HepG2 (cell line): ENCODE measurements at regions not wholly inside any gene's neighbourhood (a gene's known extent, or its start where the extent isn't known, plus 50 kb on each side); places are given as distances from the start of the nearest gene placed in this dataset.
A peak's percentile ranks its signal among the peaks of the same experiment; 100 is the strongest.

Source experiments
- ARID2 ChIP-seq: sonication (generic); formaldehyde crosslinking; IDR thresholded peaks from 2 replicates; pipeline ENCODE4 v1.8.1; 2022; ENCODE audit warnings: mild to moderate bottlenecking, missing genetic modification reagents, borderline replicate concordance
- BRCA1 ChIP-seq: sonication (generic); formaldehyde crosslinking; IDR thresholded peaks from 2 replicates; pipeline ENCODE4 v1.4.0; 2020; ENCODE audit warnings: missing genetic modification reagents
- CCAR2 ChIP-seq: fragments of 200-400 bp; formaldehyde crosslinking; optimal IDR thresholded peaks from 2 replicates; pipeline ENCODE3; 2018; ENCODE audit warnings: low read depth, mild to moderate bottlenecking, low read length, moderate library complexity
- KAT7 ChIP-seq: IDR thresholded peaks from 2 replicates; pipeline ENCODE4 v1.6.1; 2018; ENCODE audit warnings: borderline replicate concordance, missing compliant biosample characterization
- MAZ ChIP-seq, 2 experiments: sonication (generic) in 1 of 2; formaldehyde crosslinking in 1 of 2; IDR thresholded peaks; 2 replicates each; pipeline versions ENCODE4 v1.5.0 to v1.6.1; 2012 to 2020; ENCODE audit warnings: low read depth in 2 of 2, mild to moderate bottlenecking in 2 of 2, borderline replicate concordance in 1 of 2, improper control_type of control experiment in 1 of 2, low read length in 1 of 2, missing genetic modification reagents in 1 of 2, moderate library complexity in 1 of 2
- NPAS2 ChIP-seq: sonication (generic); formaldehyde crosslinking; IDR thresholded peaks from 2 replicates; pipeline ENCODE4 v1.8.0; 2022; ENCODE audit warnings: mild to moderate bottlenecking, missing genetic modification reagents, borderline replicate concordance
- PHF8 ChIP-seq: sonication (generic); formaldehyde crosslinking; IDR thresholded peaks from 2 replicates; pipeline ENCODE4 v1.5.0; 2020; ENCODE audit warnings: missing genetic modification reagents
- PITX1 ChIP-seq: sonication (generic); formaldehyde crosslinking; IDR thresholded peaks from 2 replicates; pipeline ENCODE4 v1.5.1; 2020; ENCODE audit warnings: mild to moderate bottlenecking, missing genetic modification reagents
- SIN3A ChIP-seq: IDR thresholded peaks from 2 replicates; pipeline ENCODE4 v1.6.1; 2011; ENCODE audit warnings: low read depth, mild to moderate bottlenecking, control low read depth, low read length, borderline replicate concordance
- SMAD1 ChIP-seq: sonication (generic); formaldehyde crosslinking; IDR thresholded peaks from 2 replicates; pipeline ENCODE4 v1.4.0; 2020; ENCODE audit warnings: missing genetic modification reagents, low read depth, mild to moderate bottlenecking, borderline replicate concordance
- SP140L ChIP-seq: sonication (generic); formaldehyde crosslinking; IDR thresholded peaks from 2 replicates; pipeline ENCODE4 v1.4.0; 2020; ENCODE audit warnings: missing genetic modification reagents, borderline replicate concordance
- STAT5B ChIP-seq: sonication (generic); formaldehyde crosslinking; IDR thresholded peaks from 2 replicates; pipeline ENCODE4 v1.4.0; 2020; ENCODE audit warnings: missing genetic modification reagents
- TBL1XR1 ChIP-seq: fragments of 150-350 bp; IDR thresholded peaks from 2 replicates; pipeline ENCODE4 v1.6.1; 2014; ENCODE audit warnings: borderline replicate concordance, low read length; ENCODE audit not compliant: partially characterized antibody
- ZBTB7B ChIP-seq: sonication (generic); formaldehyde crosslinking; IDR thresholded peaks from 2 replicates; pipeline ENCODE4 v1.4.0; 2020; ENCODE audit warnings: missing genetic modification reagents
- ZNF292 ChIP-seq: sonication (generic); formaldehyde crosslinking; IDR thresholded peaks from 2 replicates; pipeline ENCODE4 v1.8.1; 2022; ENCODE audit warnings: mild to moderate bottlenecking, low read depth, missing genetic modification reagents, borderline replicate concordance
- ZNF317 ChIP-seq: sonication (generic); formaldehyde crosslinking; IDR thresholded peaks from 2 replicates; pipeline ENCODE4 v1.5.0; 2020; ENCODE audit warnings: mild to moderate bottlenecking, missing genetic modification reagents
- ZNF446 ChIP-seq: sonication (generic); formaldehyde crosslinking; IDR thresholded peaks from 2 replicates; pipeline ENCODE4 v1.5.0; 2020; ENCODE audit warnings: mild to moderate bottlenecking, missing genetic modification reagents
- ZNF724P ChIP-seq: sonication (generic); formaldehyde crosslinking; IDR thresholded peaks from 2 replicates; pipeline ENCODE4 v1.8.0; 2022; ENCODE audit warnings: missing genetic modification reagents, borderline replicate concordance
- ZNF749 ChIP-seq: sonication (generic); formaldehyde crosslinking; IDR thresholded peaks from 2 replicates; pipeline ENCODE4 v1.8.0; 2022; ENCODE audit warnings: mild to moderate bottlenecking, missing genetic modification reagents, moderate library complexity, borderline replicate concordance
- ZSCAN30 ChIP-seq: sonication (generic); formaldehyde crosslinking; IDR thresholded peaks from 2 replicates; pipeline ENCODE4 v1.5.0; 2020; ENCODE audit warnings: mild to moderate bottlenecking, missing genetic modification reagents
- TF ChIP-seq, protein P1 (sequence below): sonication (generic); formaldehyde crosslinking; IDR thresholded peaks from 2 replicates; pipeline ENCODE4 v1.5.1; 2020; ENCODE audit warnings: missing genetic modification reagents, mild to moderate bottlenecking, borderline replicate concordance
- TF ChIP-seq, protein P2 (sequence below): fragments of 450-650 bp; IDR thresholded peaks from 2 replicates; pipeline ENCODE4 v1.6.1; 2017; ENCODE audit warnings: mild to moderate bottlenecking
- TF ChIP-seq, protein P3 (sequence below): sonication (generic); formaldehyde crosslinking; conservative IDR thresholded peaks from 2 replicates; pipeline ENCODE4 v1.4.0; 2020; ENCODE audit warnings: mild to moderate bottlenecking, missing genetic modification reagents, moderate library complexity

DNA sequence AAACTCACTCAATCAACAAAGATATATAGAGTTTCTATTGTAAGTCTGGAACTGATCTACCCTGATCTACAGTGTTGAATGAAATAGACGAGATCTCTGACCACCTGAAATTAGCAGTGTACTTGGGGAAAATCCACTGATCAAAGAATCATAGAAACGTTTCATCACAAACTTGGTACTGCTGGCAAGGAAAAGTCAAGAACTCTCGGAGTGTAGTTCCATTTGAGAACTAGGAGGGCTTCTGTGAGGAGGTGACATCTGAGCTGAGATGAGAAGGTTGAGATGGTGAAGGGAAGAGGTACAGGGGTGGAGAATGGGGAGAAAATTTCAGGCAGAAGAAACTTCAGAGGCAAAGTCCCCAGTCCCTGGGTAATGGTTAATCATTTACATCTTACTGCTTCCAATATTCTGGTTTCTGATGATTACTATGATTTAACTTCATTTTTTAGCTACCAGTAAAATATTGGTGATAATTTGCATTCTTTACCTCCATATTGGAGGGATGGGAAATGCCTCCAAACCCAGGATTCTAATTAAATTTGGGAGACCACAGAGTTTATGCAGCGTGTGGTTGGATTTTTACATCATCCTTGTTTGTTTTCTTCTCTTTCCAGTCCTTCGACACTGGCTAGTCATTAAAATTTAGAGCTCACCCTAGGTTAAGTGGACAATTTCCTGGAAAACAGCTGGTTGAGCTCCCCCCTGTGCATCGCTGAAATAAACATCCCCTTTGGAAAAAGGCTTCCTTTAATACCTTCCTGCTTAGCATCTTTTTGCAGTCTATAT, 191.9 kb downstream of the BCAS1 start (continued):
- TF ChIP-seq, protein P1, sequence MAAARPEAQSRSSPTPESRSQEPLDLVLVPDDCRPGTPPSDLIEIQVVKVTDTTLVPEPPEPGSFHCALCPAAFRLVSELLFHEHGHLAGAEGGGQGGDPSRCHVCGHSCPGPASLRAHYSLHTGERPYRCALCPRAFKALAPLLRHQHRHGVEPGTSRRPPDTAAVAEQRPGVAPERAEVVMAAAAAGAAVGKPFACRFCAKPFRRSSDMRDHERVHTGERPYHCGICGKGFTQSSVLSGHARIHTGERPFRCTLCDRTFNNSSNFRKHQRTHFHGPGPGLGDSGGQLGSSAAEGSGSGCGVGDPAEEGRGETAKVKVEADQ (CRISPR knock-in tag): no peak
- TF ChIP-seq SMAD1 (CRISPR knock-in tag): no peak
- TF ChIP-seq ARID2 (CRISPR knock-in tag): 0 out of 2 replicates have a peak, but pooled peaks have one; percentile 14
- no peak for TF ChIP-seq BRCA1 (CRISPR knock-in tag)
- no peak for TF ChIP-seq ZBTB7B
- no peak for TF ChIP-seq ZSCAN30
- TF ChIP-seq STAT5B (CRISPR knock-in tag): no peak
- no peak for TF ChIP-seq ZNF446 (CRISPR knock-in tag)
- TF ChIP-seq, protein P2, sequence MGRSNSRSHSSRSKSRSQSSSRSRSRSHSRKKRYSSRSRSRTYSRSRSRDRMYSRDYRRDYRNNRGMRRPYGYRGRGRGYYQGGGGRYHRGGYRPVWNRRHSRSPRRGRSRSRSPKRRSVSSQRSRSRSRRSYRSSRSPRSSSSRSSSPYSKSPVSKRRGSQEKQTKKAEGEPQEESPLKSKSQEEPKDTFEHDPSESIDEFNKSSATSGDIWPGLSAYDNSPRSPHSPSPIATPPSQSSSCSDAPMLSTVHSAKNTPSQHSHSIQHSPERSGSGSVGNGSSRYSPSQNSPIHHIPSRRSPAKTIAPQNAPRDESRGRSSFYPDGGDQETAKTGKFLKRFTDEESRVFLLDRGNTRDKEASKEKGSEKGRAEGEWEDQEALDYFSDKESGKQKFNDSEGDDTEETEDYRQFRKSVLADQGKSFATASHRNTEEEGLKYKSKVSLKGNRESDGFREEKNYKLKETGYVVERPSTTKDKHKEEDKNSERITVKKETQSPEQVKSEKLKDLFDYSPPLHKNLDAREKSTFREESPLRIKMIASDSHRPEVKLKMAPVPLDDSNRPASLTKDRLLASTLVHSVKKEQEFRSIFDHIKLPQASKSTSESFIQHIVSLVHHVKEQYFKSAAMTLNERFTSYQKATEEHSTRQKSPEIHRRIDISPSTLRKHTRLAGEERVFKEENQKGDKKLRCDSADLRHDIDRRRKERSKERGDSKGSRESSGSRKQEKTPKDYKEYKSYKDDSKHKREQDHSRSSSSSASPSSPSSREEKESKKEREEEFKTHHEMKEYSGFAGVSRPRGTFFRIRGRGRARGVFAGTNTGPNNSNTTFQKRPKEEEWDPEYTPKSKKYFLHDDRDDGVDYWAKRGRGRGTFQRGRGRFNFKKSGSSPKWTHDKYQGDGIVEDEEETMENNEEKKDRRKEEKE: no peak
- TF ChIP-seq ZNF317 (CRISPR knock-in tag): no peak
- no peak for TF ChIP-seq PHF8 (CRISPR knock-in tag)
- no peak for TF ChIP-seq ZNF292 (CRISPR knock-in tag)
- no peak for TF ChIP-seq CCAR2
- no peak for TF ChIP-seq ZNF724P (CRISPR knock-in tag)
- peak; percentile 43; the same call in 1 of the 2 replicates for TF ChIP-seq KAT7
- TF ChIP-seq, protein P3, sequence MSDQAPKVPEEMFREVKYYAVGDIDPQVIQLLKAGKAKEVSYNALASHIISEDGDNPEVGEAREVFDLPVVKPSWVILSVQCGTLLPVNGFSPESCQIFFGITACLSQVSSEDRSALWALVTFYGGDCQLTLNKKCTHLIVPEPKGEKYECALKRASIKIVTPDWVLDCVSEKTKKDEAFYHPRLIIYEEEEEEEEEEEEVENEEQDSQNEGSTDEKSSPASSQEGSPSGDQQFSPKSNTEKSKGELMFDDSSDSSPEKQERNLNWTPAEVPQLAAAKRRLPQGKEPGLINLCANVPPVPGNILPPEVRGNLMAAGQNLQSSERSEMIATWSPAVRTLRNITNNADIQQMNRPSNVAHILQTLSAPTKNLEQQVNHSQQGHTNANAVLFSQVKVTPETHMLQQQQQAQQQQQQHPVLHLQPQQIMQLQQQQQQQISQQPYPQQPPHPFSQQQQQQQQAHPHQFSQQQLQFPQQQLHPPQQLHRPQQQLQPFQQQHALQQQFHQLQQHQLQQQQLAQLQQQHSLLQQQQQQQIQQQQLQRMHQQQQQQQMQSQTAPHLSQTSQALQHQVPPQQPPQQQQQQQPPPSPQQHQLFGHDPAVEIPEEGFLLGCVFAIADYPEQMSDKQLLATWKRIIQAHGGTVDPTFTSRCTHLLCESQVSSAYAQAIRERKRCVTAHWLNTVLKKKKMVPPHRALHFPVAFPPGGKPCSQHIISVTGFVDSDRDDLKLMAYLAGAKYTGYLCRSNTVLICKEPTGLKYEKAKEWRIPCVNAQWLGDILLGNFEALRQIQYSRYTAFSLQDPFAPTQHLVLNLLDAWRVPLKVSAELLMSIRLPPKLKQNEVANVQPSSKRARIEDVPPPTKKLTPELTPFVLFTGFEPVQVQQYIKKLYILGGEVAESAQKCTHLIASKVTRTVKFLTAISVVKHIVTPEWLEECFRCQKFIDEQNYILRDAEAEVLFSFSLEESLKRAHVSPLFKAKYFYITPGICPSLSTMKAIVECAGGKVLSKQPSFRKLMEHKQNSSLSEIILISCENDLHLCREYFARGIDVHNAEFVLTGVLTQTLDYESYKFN (CRISPR knock-in tag): peak; percentile 64
- no peak for TF ChIP-seq SP140L
- TF ChIP-seq NPAS2 (CRISPR knock-in tag): no peak
- no peak for TF ChIP-seq ZNF749 (CRISPR knock-in tag)
- no peak for TF ChIP-seq MAZ (IDR thresholded peaks at IDR 0.05; ENCODE audit: borderline replicate concordance, low read depth, low read length)
- no peak for TF ChIP-seq MAZ (CRISPR knock-in tag; IDR thresholded peaks at IDR 0.05; ENCODE audit: low read depth)
- peak; percentile 21 for TF ChIP-seq TBL1XR1
- no peak for TF ChIP-seq PITX1
- TF ChIP-seq SIN3A: no peak
